ENCODE measurements at regions not wholly inside any gene's neighbourhood (a gene's known extent, or its start where the extent isn't known, plus 50 kb on each side); places are given as distances from the start of the nearest gene placed in this dataset.

- TF ChIP-seq JUNB (IDR thresholded peaks at IDR 0.05; ENCODE audit: unreplicated experiment): no peak
- no peak for TF ChIP-seq ZNF331 (CRISPR knock-in tag; IDR thresholded peaks at IDR 0.05; ENCODE audit: low read depth)
- TF ChIP-seq REST (IDR thresholded peaks at IDR 0.05; ENCODE audit: unreplicated experiment): no peak
- no peak for TF ChIP-seq STAT1 (IDR thresholded peaks at IDR 0.05; ENCODE audit: unreplicated experiment)
- TF ChIP-seq EZH2phosphoT487 (IDR thresholded peaks at IDR 0.05; ENCODE audit: unreplicated experiment): no peak
Measured at GRCh38 chr1:5368201-5368600, 624.0 kb downstream of the NPHP4 start (continued).

DNA sequence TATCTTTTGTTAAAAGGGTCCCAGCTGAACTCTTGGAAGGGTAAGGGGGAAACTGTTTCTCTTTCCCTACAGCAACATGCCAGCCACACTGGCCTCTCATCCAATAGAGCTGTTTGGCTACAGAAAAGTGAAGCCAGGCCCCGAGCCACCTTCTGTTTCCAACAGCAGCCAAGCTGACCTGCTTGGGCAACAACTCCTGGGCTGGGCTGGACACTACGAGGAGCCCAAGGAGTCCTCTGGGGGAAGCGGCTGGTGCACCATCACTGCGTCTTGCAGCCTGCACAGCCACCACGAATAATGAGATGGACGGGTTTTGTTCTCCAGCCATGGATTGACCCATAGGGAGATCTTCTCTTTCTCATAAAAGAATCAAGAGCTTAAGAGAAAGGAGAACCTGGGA, 624.9 kb downstream of the NPHP4 start:
- H3K4me3 Mint-ChIP-seq: no peak overlapping the region
- no peaks in the 10 kb centered on the region for H3K4me1 Mint-ChIP-seq
- H3K27me3 Mint-ChIP-seq (ENCODE audit: insufficient read depth, low read depth, poor library complexity): peaks cover 6% of the 10 kb centered on the region
- H2AFZ ChIP-seq: no peak overlapping the region
- H3K27ac ChIP-seq (ENCODE audit: low read depth): no peak overlapping the region
- H3K9me3 Mint-ChIP-seq: peaks cover 29% of the 10 kb centered on the region
- H3K4me2 ChIP-seq: no peak overlapping the region
- no peaks in the 10 kb centered on the region for H3K79me2 ChIP-seq (replicated peaks; ENCODE audit: insufficient read depth)
- no peaks in the 10 kb centered on the region for H3F3A ChIP-seq (replicated peaks; ENCODE audit: low read depth)
- H3K36me3 Mint-ChIP-seq (ENCODE audit: low read depth): no peaks in the 10 kb centered on the region
- no peaks in the 10 kb centered on the region for H3K36me3 ChIP-seq (ENCODE audit: insufficient read depth)
- no peaks in the 10 kb centered on the region for H3K9me2 ChIP-seq (ENCODE audit: insufficient read depth)
- H4K20me1 ChIP-seq (replicated peaks; ENCODE audit: insufficient read depth): no peaks in the 10 kb centered on the region
- no peaks in the 10 kb centered on the region for H3K4me1 ChIP-seq (ENCODE audit: insufficient read depth)
- DNase-seq (ENCODE audit: low spot score): no peak
- H3K4me3 ChIP-seq: no peak overlapping the region
- H3K27me3 ChIP-seq (ENCODE audit: insufficient read depth): no peaks in the 10 kb centered on the region
- ATAC-seq: no peak
- no peak overlapping the region for H3K27ac Mint-ChIP-seq
- no peak for TF ChIP-seq ETS1 (IDR thresholded peaks at IDR 0.05)
- no peak for TF ChIP-seq EZH2 (IDR thresholded peaks at IDR 0.05; ENCODE audit: low read depth, unreplicated experiment)
- TF ChIP-seq, protein P1, sequence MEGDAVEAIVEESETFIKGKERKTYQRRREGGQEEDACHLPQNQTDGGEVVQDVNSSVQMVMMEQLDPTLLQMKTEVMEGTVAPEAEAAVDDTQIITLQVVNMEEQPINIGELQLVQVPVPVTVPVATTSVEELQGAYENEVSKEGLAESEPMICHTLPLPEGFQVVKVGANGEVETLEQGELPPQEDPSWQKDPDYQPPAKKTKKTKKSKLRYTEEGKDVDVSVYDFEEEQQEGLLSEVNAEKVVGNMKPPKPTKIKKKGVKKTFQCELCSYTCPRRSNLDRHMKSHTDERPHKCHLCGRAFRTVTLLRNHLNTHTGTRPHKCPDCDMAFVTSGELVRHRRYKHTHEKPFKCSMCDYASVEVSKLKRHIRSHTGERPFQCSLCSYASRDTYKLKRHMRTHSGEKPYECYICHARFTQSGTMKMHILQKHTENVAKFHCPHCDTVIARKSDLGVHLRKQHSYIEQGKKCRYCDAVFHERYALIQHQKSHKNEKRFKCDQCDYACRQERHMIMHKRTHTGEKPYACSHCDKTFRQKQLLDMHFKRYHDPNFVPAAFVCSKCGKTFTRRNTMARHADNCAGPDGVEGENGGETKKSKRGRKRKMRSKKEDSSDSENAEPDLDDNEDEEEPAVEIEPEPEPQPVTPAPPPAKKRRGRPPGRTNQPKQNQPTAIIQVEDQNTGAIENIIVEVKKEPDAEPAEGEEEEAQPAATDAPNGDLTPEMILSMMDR (conservative IDR thresholded peaks at IDR 0.05; ENCODE audit: low read depth in 2 of 2): no peak
- no peak for TF ChIP-seq REST (IDR thresholded peaks at IDR 0.05; ENCODE audit: unreplicated experiment)
- no peak for TF ChIP-seq ZNF331 (CRISPR knock-in tag; IDR thresholded peaks at IDR 0.05; ENCODE audit: low read depth)
